Activated naive CD4-positive, alpha-beta T cell treated with anti-CD3 and anti-CD28 coated beads, Interleukin-2, amount 10 ng/mL, durations not matched to agents 7 days and 5 days (primary cell): ENCODE measurements at regions not wholly inside any gene's neighbourhood (a gene's known extent, or its start where the extent isn't known, plus 50 kb on each side); places are given as distances from the start of the nearest gene placed in this dataset.

Experiments used
- CTCF ChIA-PET: fragments of 350-600 bp; sonication (Branson Sonifier 250); formaldehyde crosslinking; loops from one replicate; lab custom pipeline; 2021; ENCODE audit warnings: antibody characterized with exemption; lab: Charles Lee
- DNase-seq: peaks from one replicate; pipeline ENCODE4 v3.0.0-alpha.2; 2020
- H3K27ac Mint-ChIP-seq: one replicate; pipeline ENCODE4 v1.8.0; 2021; ENCODE audit warnings: mild to moderate bottlenecking, moderate library complexity, mixed read lengths
- H3K27me3 Mint-ChIP-seq: one replicate; pipeline ENCODE4 v1.8.0; 2021; ENCODE audit warnings: mild to moderate bottlenecking, mixed read lengths
- H3K36me3 Mint-ChIP-seq: one replicate; pipeline ENCODE4 v1.8.0; 2021; ENCODE audit warnings: mixed read lengths
- H3K4me1 Mint-ChIP-seq: one replicate; pipeline ENCODE4 v1.8.0; 2021; ENCODE audit warnings: mixed read lengths
- H3K4me3 Mint-ChIP-seq: one replicate; pipeline ENCODE4 v1.8.0; 2021; ENCODE audit warnings: mild to moderate bottlenecking, moderate library complexity, mixed read lengths
- H3K9me3 Mint-ChIP-seq: one replicate; pipeline ENCODE4 v1.8.0; 2021; ENCODE audit warnings: mixed read lengths

GRCh38 chr4:138310498-138310897 lies 68.3 kb upstream of the SLC7A11 start:
- no peaks in the 10 kb centered on the region for H3K9me3 Mint-ChIP-seq
- CTCF ChIA-PET, result no interaction called here

GRCh38 chr4:138308356-138308755 lies 66.2 kb upstream of the SLC7A11 start:
- H3K9me3 Mint-ChIP-seq, result no peaks in the 10 kb centered on the region
- H3K27me3 Mint-ChIP-seq, result no peaks in the 10 kb centered on the region
- no peak overlapping the region for H3K27ac Mint-ChIP-seq
- H3K4me3 Mint-ChIP-seq, result no peak overlapping the region
- CTCF ChIA-PET, result no interaction called here
- no peak for DNase-seq
- no peaks in the 10 kb centered on the region for H3K36me3 Mint-ChIP-seq
- no peaks in the 10 kb centered on the region for H3K4me1 Mint-ChIP-seq

More at GRCh38 chr4:138310498-138310897, 68.3 kb upstream of the SLC7A11 start:
- Mint-ChIP-seq H3K27ac (no peak overlapping the region), H3K36me3 (no peaks in the 10 kb centered on the region), H3K4me3 (no peak overlapping the region), H3K27me3 (no peaks in the 10 kb centered on the region), H3K4me1 (no peaks in the 10 kb centered on the region)
- no peak for DNase-seq

DNA sequence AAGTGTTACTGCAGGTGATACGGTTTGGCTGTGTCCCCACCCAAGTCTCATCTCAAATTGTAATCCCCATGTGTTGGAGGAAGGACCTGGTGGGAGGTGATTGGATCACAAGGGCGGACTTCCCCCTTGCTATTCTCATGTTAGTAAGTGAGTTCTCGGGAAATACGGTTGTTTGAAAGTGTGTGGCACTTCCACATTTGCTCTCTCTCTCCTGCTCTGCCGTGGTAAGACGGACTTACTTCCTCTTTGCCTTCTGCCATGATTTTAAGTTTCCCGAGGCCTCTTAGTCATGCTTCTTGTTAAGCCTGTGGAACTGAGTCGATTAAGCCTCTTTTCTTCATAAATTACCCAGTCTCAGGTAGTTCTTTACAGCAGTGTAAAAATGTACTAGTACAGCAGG lies 65.2 kb upstream of the SLC7A11 start:
- Mint-ChIP-seq H3K9me3 (no peaks in the 10 kb centered on the region), H3K4me3 (no peak overlapping the region), H3K36me3 (no peaks in the 10 kb centered on the region), H3K4me1 (no peaks in the 10 kb centered on the region), H3K27me3 (no peaks in the 10 kb centered on the region), H3K27ac (no peak overlapping the region)
- CTCF ChIA-PET, result no interaction called here
- DNase-seq, result no peak

GRCh38 chr4:138305050-138305449 lies 62.9 kb upstream of the SLC7A11 start:
- H3K36me3 Mint-ChIP-seq, result no peaks in the 10 kb centered on the region
- no peak for DNase-seq
- CTCF ChIA-PET, result no interaction called here

GRCh38 chr4:138301536-138301935 lies 59.4 kb upstream of the SLC7A11 start:
- DNase-seq, result no peak
- Mint-ChIP-seq H3K36me3 (no peaks in the 10 kb centered on the region), H3K27ac (no peak overlapping the region), H3K4me3 (no peak overlapping the region), H3K9me3 (no peaks in the 10 kb centered on the region), H3K27me3 (no peaks in the 10 kb centered on the region), H3K4me1 (no peaks in the 10 kb centered on the region)
- CTCF ChIA-PET, result no interaction called here

More at GRCh38 chr4:138305050-138305449, 62.9 kb upstream of the SLC7A11 start:
- Mint-ChIP-seq H3K27ac (no peak overlapping the region), H3K27me3 (no peaks in the 10 kb centered on the region), H3K4me3 (no peak overlapping the region), H3K9me3 (no peaks in the 10 kb centered on the region), H3K4me1 (no peaks in the 10 kb centered on the region)

DNA sequence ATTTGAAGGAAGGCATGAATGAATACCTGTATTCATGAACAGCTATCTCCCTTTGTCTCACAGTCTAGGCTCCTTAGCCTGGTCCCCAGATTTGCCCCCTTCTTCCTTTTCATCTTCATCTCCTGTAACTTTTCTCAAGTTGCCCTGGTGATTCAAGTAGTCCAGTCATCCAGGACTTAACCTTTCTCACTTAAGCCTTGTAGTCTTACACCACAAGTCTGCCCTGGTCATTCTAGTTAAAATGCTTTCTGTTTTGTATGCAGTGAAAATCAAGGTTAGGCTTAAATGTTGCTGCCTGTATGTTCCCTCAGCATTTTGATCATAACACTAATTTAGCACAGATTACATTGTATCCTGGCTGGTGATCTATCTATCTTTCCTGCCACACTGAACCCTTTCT lies 58.5 kb upstream of the SLC7A11 start:
- Mint-ChIP-seq H3K4me3 (no peak overlapping the region), H3K9me3 (no peaks in the 10 kb centered on the region), H3K36me3 (no peaks in the 10 kb centered on the region), H3K27me3 (no peaks in the 10 kb centered on the region), H3K4me1 (no peaks in the 10 kb centered on the region), H3K27ac (no peak overlapping the region)
- no peak for DNase-seq
- CTCF ChIA-PET, result no interaction called here

GRCh38 chr4:138299881-138300280 lies 57.7 kb upstream of the SLC7A11 start:
- no peak for DNase-seq
- Mint-ChIP-seq H3K4me1 (no peaks in the 10 kb centered on the region), H3K36me3 (no peaks in the 10 kb centered on the region), H3K27ac (no peak overlapping the region), H3K9me3 (no peaks in the 10 kb centered on the region), H3K4me3 (no peak overlapping the region), H3K27me3 (no peaks in the 10 kb centered on the region)
- CTCF ChIA-PET, result no interaction called here

- no peaks in the 10 kb centered on the region for H3K4me1 Mint-ChIP-seq
These were observed 56.7 kb upstream of the SLC7A11 start for GRCh38 chr4:138298866-138299265.

GRCh38 chr4:138298431-138298830 lies 56.3 kb upstream of the SLC7A11 start:
- no peak overlapping the region for H3K4me3 Mint-ChIP-seq
- no peaks in the 10 kb centered on the region for H3K27me3 Mint-ChIP-seq
- CTCF ChIA-PET, result no interaction called here
- H3K27ac Mint-ChIP-seq, result no peak overlapping the region
- H3K9me3 Mint-ChIP-seq, result no peaks in the 10 kb centered on the region
- no peak for DNase-seq
- H3K36me3 Mint-ChIP-seq, result no peaks in the 10 kb centered on the region
- H3K4me1 Mint-ChIP-seq, result no peaks in the 10 kb centered on the region

More at GRCh38 chr4:138298866-138299265, 56.7 kb upstream of the SLC7A11 start:
- CTCF ChIA-PET, result no interaction called here
- H3K36me3 Mint-ChIP-seq, result no peaks in the 10 kb centered on the region
- H3K4me3 Mint-ChIP-seq, result no peak overlapping the region
- no peaks in the 10 kb centered on the region for H3K27me3 Mint-ChIP-seq
- H3K9me3 Mint-ChIP-seq, result no peaks in the 10 kb centered on the region
- DNase-seq, result no peak
- no peak overlapping the region for H3K27ac Mint-ChIP-seq

GRCh38 chr4:138297743-138298405 lies 55.7 kb upstream of the SLC7A11 start:
- no peaks in the 10 kb centered on the region for H3K36me3 Mint-ChIP-seq
- no peak for DNase-seq
- H3K27ac Mint-ChIP-seq, result no peak overlapping the region
- H3K9me3 Mint-ChIP-seq, result no peaks in the 10 kb centered on the region
- no peak overlapping the region for H3K4me3 Mint-ChIP-seq
- no peaks in the 10 kb centered on the region for H3K4me1 Mint-ChIP-seq
- CTCF ChIA-PET, result interaction anchor here (0.9 kb wide), 1 partner anchor 22 kb away, joined by 5 read pairs; no protein-coding TSS in a partner anchor
- no peaks in the 10 kb centered on the region for H3K27me3 Mint-ChIP-seq

DNA sequence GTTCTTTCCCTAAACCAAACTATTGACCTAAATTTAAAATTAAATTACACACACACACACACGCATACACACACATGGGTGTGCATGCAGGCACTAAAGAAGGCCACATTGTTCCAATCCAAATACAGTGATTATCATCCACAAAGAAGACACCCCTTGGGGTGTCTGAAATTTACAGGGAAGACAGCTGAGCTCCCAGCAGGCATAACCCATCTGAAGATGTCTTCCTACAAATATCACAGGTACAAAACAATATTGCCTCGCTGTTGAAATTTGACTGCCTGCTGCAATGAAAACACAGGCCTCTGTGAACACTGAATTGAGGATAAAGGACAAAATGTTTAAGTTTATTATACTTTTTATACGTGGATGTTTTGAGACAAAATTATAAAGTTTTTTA lies 50.2 kb upstream of the SLC7A11 start:
- no peak for DNase-seq
- Mint-ChIP-seq H3K9me3 (no peaks in the 10 kb centered on the region), H3K4me1 (no peaks in the 10 kb centered on the region), H3K4me3 (no peak overlapping the region), H3K27me3 (no peaks in the 10 kb centered on the region), H3K27ac (no peak overlapping the region), H3K36me3 (no peaks in the 10 kb centered on the region)
- CTCF ChIA-PET, result no interaction called here
